NCI-H526 treated with DMSO at 0.1 percent for 48 hours (cell line): ENCODE measurements at regions not wholly inside any gene's neighbourhood (a gene's known extent, or its start where the extent isn't known, plus 50 kb on each side); places are given as distances from the start of the nearest gene placed in this dataset.
"Not testable (repeated sequence)": the region's sequence is repeated elsewhere in the genome, so short reads cannot be mapped to it uniquely, and the experiment has no call there.

Experiments
- DNase-seq: peaks from one replicate; lab custom pipeline; 2025; lab: John Stamatoyannopoulos, UW

GRCh38 chr6:11427091-11427722, 110.3 kb upstream of the TMEM170B start:
- no peak for DNase-seq

DNA sequence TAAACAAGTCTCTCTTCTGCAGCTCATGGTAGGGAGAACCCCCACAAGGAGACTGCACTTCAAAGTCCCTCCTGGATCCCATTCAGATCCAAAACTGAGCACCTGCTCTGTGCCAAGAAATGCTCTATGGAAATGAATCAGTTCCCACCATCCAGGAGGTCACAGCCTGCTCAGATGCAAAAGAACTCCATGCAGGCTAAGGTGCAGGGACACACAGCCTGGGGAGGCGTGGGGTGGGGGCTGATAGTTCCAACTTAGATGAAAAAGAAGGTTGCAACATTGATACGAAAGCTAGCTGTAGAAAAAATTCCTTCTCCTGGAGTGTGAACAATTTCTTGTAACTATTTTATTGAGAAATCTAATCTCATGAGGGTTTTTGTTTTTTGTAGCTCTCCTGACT, 111.0 kb upstream of the TMEM170B start:
- DNase-seq = no peak

GRCh38 chr6:11425876-11426275, 111.7 kb upstream of the TMEM170B start:
- no peak for DNase-seq

GRCh38 chr6:11425431-11425871, 112.1 kb upstream of the TMEM170B start:
- DNase-seq = no peak

DNA sequence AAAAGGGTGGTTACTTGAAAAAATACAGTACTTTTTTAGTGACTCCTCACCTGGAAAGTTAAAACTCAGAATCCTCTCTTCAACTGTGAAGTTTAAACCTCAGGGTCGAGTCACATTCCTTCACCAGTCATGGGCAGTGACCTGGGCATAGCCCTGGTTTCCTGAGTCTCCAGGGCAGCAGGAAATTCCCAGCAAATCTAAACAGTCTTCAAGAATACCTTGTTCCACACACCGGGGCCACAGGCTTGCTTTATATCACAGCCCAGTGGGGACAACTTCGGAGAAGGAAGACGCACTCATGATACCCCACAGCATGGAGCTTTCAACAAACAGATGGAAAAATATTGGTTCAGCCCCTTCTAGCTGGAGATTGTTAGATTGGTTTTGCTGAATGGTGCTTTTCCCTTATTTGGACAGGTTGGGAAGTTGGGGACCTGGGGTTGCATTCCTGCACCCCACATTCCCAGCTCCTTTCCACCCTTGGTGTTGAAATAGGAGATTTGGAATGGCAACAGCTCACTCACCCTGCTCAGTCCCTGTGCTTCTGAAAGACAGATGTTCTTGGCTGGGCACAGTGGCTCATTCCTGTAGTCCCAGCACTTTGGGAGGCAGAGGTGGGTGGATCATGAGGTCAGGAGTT, 113.0 kb upstream of the TMEM170B start:
- DNase-seq = no peak

DNA sequence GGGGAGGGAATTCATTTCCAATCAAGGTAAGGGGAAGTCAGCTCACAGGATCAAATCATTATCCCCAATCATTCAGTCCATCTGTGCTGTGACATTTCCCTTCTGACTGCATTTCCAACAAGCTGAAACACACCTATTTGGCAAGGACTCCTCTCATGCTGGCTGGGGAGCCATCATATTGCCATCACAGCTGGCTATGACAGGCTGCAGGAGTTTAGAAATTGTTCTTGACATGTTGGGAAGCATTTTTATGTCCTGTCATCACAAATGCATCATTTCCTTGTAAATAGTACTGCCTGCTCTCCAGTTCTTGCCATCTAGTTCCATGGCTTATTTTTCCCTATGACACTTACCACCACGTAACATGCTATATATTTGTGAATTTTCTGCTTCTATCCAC, 113.9 kb upstream of the TMEM170B start:
- DNase-seq = no peak

DNA sequence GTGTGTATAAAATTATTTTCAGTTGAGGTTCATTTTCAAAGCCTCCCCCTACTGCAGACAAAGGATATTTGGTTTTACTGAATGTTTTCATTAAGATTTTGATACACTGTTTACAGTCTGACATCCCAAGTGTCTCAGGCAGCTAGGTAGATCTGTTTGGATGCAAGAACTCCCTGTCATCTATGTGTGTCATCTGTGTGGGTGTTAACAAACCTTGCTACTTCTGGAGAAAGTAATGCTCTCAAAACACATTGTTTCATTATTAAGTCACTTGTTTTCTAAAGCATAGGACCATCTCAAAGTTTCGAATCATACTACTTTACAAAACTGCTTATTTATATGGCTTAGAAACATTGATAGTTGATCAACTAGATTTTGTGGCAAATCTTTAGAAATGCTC, 114.5 kb upstream of the TMEM170B start:
- DNase-seq = no peak

GRCh38 chr6:11419763-11420453, 117.6 kb upstream of the TMEM170B start:
- DNase-seq = no peak

DNA sequence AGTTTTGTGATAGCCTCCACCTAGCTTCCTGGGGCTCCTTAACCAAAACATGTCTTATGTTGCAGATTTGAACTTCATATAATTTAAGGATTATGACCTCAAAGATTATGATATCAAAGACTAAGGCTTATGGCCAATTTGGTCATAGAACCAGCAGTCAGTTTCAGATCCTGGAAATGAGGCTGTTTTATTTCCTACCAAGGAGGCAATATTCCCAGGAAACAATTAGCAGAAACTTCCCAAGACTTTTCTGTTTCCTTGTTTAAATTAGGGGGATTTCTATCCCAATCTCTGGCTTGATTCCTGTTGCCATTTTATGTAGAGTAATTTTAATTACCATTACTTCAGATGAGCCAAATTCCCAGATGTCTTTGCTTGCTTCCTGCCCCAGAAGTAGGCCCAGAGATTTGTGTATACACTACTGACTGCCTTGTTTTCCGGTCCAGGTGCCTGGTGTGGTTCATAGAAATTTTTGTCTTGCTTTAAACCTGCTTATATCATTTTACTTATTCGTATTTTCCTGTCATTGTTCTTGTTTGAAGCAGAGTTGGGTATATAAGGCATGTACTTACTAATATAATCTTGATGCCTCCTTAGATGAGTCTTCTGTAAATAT, 119.2 kb upstream of the TMEM170B start:
- no peak for DNase-seq

- DNase-seq = no peak
Measured at GRCh38 chr6:11416936-11417576, 120.5 kb upstream of the TMEM170B start.

DNA sequence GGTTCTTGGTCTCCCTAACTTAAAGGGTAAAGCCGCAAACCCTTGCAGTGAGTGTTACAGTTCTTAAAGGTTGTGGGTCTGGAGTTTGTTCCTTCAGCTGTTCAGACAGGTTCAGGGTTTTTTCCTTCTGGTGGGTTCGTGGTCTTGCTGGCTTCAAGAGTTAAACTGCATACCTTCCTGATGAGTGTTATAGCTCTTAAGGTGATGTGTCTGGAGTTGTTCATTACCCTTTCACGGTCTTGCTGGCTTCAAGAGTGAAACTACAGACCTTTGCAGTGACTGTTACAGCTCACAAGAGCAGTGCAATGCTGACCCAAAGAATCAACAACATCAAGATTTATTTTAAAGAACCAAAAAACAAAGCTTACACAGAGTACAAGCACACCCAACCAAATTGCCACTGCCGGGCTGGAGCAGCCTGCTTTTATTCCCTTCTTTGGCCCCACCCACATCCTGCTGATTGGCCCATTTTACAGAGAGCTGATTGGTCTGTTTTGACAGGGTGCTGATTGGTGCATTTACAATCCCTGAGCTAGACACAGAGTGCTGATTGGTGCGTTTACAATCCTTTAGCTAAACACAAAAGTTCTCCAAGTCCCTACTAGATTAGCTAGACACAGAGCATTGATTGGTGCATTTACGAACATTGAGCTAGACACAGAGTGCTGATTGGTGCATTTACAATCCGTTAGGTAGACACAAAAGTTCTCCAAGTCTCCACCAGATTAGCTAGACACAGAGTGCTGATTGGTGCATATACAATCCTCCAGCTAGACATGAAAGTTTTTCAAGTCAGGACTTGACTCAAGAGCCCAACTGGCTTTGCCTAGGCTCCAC, 121.2 kb upstream of the TMEM170B start:
- not testable (repeated sequence) for DNase-seq

DNA sequence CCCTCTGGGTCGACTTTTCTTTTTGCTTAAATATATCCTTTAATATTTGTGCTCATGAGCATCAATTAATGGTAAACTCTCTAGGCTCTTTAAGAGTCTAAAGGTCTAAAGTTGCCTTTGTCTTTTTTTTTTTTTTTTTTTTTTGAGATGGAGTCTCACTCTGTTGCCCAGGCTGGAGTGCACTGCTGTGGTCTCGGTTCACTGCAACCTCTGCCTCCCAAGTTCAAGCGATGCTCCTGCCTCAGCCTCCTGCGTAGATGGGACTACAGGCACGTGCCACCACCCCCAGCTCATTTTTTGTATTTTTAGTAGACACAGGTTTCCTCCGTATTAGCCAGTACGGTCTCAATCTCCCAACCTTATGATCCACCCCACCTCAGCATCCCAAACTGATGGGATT, 122.0 kb upstream of the TMEM170B start:
- DNase-seq = no peak

DNA sequence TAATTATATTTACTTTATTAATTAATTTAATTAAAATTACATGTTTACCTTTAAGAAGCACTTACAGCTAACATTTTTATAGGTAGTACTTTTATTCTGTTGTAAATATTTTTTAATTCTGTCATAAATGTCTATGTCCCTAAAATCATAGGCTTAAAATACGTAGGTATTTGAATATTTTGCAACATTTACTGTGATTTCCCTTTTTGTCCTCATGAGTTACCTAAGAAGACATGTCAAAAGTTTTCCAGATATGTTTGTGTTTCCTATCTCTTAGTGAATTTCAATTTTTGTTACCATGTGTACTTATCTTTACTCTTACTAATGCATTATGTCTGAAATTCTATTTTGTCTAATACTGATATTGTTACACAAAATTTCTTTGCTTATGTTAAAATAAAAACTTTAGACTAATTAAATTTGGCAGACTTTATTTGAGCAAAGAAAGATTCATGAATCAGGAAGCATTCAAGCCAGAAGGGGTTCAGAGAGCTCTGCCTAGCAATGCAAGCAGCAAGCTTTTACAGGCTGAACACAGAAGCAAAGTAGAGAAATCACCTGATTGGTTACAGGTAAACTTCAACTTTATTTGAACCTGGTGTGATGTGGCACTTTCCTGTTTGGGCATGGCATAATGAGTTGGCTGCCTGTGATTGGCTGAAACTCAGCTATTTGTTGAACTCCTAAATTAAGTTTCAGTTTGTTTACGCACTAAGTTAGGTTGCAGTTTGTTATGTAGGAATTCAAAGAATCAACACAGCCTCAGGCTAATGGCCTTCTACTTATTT, 123.2 kb upstream of the TMEM170B start:
- no peak for DNase-seq

GRCh38 chr6:11413728-11414127, 123.8 kb upstream of the TMEM170B start:
- no peak for DNase-seq

DNA sequence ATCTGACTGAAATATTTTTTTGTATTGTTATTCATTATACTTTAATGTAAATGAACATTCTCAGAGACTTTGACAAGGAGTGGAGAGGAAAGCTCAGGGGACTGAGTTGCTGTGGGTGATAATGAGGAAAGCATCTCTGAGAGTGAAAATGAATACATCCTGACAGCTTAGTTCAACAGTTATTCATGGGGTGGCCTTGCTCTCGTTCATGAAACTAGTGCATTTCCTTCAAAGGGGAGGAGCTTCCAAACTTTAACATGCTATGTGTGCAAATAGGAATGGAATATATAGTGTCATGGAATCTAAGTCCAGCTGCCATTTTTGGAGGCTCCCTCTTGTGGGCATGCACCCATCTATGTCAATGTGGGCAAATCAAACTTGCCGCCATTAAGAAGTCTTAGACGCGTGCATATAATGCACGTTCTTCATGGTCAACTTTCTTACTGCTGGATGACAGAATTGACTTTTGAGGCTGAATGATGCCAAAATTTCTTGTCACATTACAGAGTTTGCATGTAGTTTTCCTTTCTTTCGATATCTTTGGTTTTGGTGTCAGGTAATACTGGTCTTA, 124.3 kb upstream of the TMEM170B start:
- no peak for DNase-seq

- DNase-seq = no peak
Measured at GRCh38 chr6:11412616-11413015, 124.9 kb upstream of the TMEM170B start.

DNA sequence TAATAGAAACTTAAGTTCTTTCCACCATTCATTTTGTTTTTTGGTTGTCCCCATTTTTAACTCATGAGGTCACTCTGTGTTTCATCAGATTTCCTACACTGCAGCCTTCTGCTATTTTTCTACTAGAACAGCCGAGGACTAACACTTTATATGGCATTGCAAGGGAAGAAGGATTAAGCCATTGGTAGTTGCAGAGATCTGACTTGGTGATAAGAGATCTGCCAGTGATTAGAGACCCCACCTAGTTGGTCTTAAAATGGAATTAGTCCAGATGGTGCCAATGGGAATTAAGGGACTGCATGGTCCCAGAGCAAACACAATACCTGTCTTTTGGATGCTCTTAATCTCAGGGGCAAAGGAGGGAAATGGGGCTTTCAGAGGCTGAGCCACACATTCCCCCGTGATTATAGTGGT, 125.5 kb upstream of the TMEM170B start:
- no peak for DNase-seq

- DNase-seq = no peak
Measured at GRCh38 chr6:11411593-11411992, 126.0 kb upstream of the TMEM170B start.

DNA sequence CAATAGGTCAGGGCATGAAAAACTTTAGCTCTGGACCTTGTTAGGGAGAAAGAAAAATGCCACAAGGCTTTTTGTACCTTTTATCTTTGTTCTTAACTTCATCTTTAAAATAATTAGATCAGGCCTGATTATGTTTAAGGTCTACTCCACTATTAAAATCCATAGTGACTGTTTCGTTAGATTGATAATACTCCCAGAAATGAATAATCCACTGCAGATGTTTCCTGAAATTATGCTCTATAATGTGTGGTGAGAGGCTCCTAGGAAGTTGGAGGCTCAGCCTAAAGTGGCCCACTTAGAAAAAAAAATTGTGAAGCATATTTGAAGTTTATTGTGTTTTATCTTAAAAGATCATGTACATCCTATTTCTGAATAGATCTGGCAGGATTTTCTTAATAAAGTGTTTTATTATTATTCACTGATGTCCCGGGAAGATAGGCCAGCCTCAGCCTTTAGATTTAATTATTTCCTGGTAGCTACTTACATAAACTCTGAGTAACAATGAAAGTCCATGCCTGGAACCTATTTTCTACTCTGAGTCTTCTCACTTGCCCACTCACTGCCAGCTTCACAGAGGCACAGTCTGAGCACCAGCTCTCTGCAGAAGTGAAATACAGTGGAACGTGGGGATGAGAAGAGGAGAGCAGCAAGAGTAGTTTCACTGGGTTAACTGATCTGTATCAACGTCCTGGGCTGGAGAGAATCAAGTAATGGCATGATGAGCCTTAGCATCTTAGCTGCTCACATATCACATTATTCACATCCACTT, 126.8 kb upstream of the TMEM170B start:
- DNase-seq = no peak

GRCh38 chr6:11409371-11409770, 128.2 kb upstream of the TMEM170B start:
- DNase-seq = no peak
